ENCODE measurements at regions not wholly inside any gene's neighbourhood (a gene's known extent, or its start where the extent isn't known, plus 50 kb on each side); places are given as distances from the start of the nearest gene placed in this dataset.

DNA sequence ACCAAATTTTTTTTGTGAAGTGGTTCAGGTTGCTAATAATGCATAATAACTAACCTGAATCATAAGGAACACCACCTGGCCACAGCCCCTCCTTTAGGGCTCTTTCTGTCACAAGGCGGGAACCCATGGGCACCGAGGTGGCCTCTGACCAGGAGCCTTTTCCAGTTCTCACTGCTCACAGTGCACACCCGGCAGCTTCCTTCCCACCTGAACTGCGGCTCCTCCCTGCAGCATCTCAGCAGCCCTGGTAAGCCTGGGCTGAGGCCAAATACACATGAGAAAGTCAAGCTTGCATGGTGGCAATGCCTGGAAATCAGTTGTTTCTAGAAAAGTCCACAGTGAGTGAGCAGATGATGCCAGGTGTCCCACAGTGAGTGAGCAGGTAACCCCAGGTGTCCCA lies 77.6 kb upstream of the SNTG2 start:
- TF ChIP-seq, protein P1, sequence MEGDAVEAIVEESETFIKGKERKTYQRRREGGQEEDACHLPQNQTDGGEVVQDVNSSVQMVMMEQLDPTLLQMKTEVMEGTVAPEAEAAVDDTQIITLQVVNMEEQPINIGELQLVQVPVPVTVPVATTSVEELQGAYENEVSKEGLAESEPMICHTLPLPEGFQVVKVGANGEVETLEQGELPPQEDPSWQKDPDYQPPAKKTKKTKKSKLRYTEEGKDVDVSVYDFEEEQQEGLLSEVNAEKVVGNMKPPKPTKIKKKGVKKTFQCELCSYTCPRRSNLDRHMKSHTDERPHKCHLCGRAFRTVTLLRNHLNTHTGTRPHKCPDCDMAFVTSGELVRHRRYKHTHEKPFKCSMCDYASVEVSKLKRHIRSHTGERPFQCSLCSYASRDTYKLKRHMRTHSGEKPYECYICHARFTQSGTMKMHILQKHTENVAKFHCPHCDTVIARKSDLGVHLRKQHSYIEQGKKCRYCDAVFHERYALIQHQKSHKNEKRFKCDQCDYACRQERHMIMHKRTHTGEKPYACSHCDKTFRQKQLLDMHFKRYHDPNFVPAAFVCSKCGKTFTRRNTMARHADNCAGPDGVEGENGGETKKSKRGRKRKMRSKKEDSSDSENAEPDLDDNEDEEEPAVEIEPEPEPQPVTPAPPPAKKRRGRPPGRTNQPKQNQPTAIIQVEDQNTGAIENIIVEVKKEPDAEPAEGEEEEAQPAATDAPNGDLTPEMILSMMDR (tag by site-specific recombination; IDR thresholded peaks at IDR 0.05), result no peak
- TF ChIP-seq SALL2 (tag by site-specific recombination; IDR thresholded peaks at IDR 0.05; ENCODE audit: borderline replicate concordance), result no peak
- TF ChIP-seq, protein P2, sequence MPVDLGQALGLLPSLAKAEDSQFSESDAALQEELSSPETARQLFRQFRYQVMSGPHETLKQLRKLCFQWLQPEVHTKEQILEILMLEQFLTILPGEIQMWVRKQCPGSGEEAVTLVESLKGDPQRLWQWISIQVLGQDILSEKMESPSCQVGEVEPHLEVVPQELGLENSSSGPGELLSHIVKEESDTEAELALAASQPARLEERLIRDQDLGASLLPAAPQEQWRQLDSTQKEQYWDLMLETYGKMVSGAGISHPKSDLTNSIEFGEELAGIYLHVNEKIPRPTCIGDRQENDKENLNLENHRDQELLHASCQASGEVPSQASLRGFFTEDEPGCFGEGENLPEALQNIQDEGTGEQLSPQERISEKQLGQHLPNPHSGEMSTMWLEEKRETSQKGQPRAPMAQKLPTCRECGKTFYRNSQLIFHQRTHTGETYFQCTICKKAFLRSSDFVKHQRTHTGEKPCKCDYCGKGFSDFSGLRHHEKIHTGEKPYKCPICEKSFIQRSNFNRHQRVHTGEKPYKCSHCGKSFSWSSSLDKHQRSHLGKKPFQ (tag by site-specific recombination; IDR thresholded peaks at IDR 0.05), result no peak
- TF ChIP-seq ZNF19 (tag by site-specific recombination; IDR thresholded peaks at IDR 0.05; ENCODE audit: low read depth), result no peak
- TF ChIP-seq ZNF660 (tag by site-specific recombination; IDR thresholded peaks at IDR 0.05), result no peak
- TF ChIP-seq ZBTB20 (tag by site-specific recombination; IDR thresholded peaks at IDR 0.05), result no peak
- no peak for TF ChIP-seq PRDM1 (tag by site-specific recombination; IDR thresholded peaks at IDR 0.05)
- TF ChIP-seq ZNF138 (tag by site-specific recombination; IDR thresholded peaks at IDR 0.05; ENCODE audit: borderline replicate concordance), result no peak
- TF ChIP-seq TCF7L2 (IDR thresholded peaks at IDR 0.05; ENCODE audit: borderline replicate concordance, low read depth, low read length), result no peak
- TF ChIP-seq ZNF473 (tag by site-specific recombination; IDR thresholded peaks at IDR 0.05), result no peak
